ENCODE measurements at regions not wholly inside any gene's neighbourhood (a gene's known extent, or its start where the extent isn't known, plus 50 kb on each side); places are given as distances from the start of the nearest gene placed in this dataset.

GRCh38 chr6:99143108-99143861, 195.5 kb upstream of the FBXL4 start:
- WGBS (ENCODE audit: insufficient coverage, low coverage, missing lambda C conversion rate) = 0% methylated on average over 5 of the region's 5 CpGs
- H3K79me2 ChIP-seq (ENCODE audit: control insufficient read depth, insufficient read depth, low read length) = no peaks in the 10 kb centered on the region
- DNase-seq (ENCODE audit: extremely low read depth in 1 of 4, low spot score in 3 of 4) = no peak
- POLR2A ChIA-PET = no interaction called here
- no peak overlapping the region for H3K4me2 ChIP-seq (ENCODE audit: insufficient read depth, low read length)
- CTCF ChIA-PET (ENCODE audit: low intra/inter-chr PET ratio) = no interaction called here
- no peak for ATAC-seq
- no peaks in the 10 kb centered on the region for H3K36me3 ChIP-seq (ENCODE audit: control insufficient read depth, insufficient read depth, low read length)
- no peaks in the 10 kb centered on the region for H3K9me1 ChIP-seq (ENCODE audit: control insufficient read depth, insufficient read depth, low read length)
- H3K27ac ChIP-seq (ENCODE audit: extremely low read depth, low read depth, low read length) = no peak overlapping the region
- FAIRE-seq = no peak
- no TSS peak for BruUV-seq (replicated peaks)
- in situ Hi-C loops (cut with MboI) = no loop called here
- intact Hi-C loops (cut with micrococcal nuclease) = no loop called here
- H3K9ac ChIP-seq (ENCODE audit: insufficient read depth in 1 of 2, low read depth in 2 of 2, low read length in 2 of 2) = no peak overlapping the region
- peaks cover 0 to 2% of the 10 kb centered on the region in 2 experiments; a peak in 1 of 5 replicates for H3K27me3 ChIP-seq (ENCODE audit: control insufficient read depth in 2 of 2, insufficient read depth in 2 of 2, low read length in 2 of 2)
- no peaks in the 10 kb centered on the region for H3K9me3 ChIP-seq (replicated peaks; ENCODE audit: control insufficient read depth, insufficient read depth, low read depth, low read length)
- no peak overlapping the region for H2AFZ ChIP-seq (ENCODE audit: low read depth, low read length)
- no peak overlapping the region for H3K4me3 ChIP-seq
- H3K4me1 ChIP-seq (replicated peaks in 1 of 2; ENCODE audit: control insufficient read depth in 2 of 2, insufficient read depth in 2 of 2, low read length in 2 of 2) = no peaks in the 10 kb centered on the region
- H4K20me1 ChIP-seq (replicated peaks; ENCODE audit: control insufficient read depth, insufficient read depth, low read length) = no peaks in the 10 kb centered on the region
- TF ChIP-seq ZFX (CRISPR knock-in tag; IDR thresholded peaks at IDR 0.05) (no peak), FOXJ2 (tag; IDR thresholded peaks at IDR 0.05) (no peak), ARID4B (CRISPR knock-in tag; IDR thresholded peaks at IDR 0.05) (no peak), SMAD2 (IDR thresholded peaks at IDR 0.05; ENCODE audit: low read depth, low read length) (no peak), ARID3B (CRISPR knock-in tag; IDR thresholded peaks at IDR 0.05; ENCODE audit: borderline replicate concordance) (no peak), ZNF124 (CRISPR knock-in tag; IDR thresholded peaks at IDR 0.05) (no peak), MCM2 (IDR thresholded peaks at IDR 0.05; ENCODE audit: low read depth) (no peak), THRB (CRISPR knock-in tag; conservative IDR thresholded peaks at IDR 0.05) (no peak)

Measured in K562 (cell line).